GM12873 (cell line): ENCODE measurements at regions not wholly inside any gene's neighbourhood (a gene's known extent, or its start where the extent isn't known, plus 50 kb on each side); places are given as distances from the start of the nearest gene placed in this dataset.

Experiments
- TF ChIP-seq, protein P1 (sequence below): IDR thresholded peaks from 2 replicates; pipeline ENCODE4 v1.5.1; 2012; ENCODE audit warnings: low read depth, mild to moderate bottlenecking, moderate library complexity, low read length, control low read depth; ENCODE audit not compliant: insufficient read depth; ENCODE audit errors: missing control alignments

- TF ChIP-seq, protein P1, sequence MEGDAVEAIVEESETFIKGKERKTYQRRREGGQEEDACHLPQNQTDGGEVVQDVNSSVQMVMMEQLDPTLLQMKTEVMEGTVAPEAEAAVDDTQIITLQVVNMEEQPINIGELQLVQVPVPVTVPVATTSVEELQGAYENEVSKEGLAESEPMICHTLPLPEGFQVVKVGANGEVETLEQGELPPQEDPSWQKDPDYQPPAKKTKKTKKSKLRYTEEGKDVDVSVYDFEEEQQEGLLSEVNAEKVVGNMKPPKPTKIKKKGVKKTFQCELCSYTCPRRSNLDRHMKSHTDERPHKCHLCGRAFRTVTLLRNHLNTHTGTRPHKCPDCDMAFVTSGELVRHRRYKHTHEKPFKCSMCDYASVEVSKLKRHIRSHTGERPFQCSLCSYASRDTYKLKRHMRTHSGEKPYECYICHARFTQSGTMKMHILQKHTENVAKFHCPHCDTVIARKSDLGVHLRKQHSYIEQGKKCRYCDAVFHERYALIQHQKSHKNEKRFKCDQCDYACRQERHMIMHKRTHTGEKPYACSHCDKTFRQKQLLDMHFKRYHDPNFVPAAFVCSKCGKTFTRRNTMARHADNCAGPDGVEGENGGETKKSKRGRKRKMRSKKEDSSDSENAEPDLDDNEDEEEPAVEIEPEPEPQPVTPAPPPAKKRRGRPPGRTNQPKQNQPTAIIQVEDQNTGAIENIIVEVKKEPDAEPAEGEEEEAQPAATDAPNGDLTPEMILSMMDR = peak; percentile 40
Observed at GRCh38 chr6:112541847-112542246, 194.7 kb downstream of the RFPL4B start.

DNA sequence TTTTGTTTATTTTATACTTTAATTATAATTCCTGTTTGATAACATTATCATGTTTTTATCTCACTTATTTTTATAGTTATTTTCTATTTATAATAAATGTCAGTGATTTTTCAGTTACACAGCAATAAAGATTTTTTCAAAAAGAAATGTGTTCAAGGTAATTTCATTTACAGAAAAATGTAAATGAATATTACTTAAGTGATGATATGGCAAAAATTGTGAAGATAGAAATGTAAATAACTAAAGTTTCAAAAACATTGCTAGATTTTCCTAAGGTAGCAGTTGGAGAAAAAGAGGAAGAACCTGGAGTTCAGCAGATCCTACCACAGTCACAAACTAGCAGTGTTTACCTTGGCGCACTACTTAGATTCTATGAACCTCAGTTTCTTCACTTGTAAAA lies 202.6 kb downstream of the RFPL4B start:
- TF ChIP-seq, protein P1 = no peak

GRCh38 chr6:112557435-112557834 lies 210.3 kb downstream of the RFPL4B start:
- TF ChIP-seq, protein P1 = no peak

DNA sequence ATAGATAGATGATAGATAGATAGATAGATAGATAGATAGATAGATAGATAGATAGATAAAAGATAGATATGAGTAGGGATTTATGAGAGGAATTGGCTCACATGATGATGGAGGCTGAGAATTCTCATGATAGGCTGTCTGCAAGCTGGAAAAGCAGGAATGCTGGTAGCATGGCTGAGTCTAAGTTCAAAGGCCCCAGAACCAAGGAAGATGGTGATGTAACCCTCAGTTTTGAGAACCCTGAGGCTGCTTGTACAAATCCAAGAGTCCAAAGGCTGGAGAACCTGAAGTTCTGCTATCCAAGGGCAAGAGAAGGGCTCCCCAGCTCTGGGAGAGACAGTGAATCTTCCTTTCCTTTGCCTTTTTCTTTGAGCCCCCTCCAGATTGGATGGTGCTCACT lies 210.8 kb downstream of the RFPL4B start:
- TF ChIP-seq, protein P1 = no peak

- TF ChIP-seq, protein P1 = no peak
Observed at GRCh38 chr6:112560651-112561050, 213.5 kb downstream of the RFPL4B start.

DNA sequence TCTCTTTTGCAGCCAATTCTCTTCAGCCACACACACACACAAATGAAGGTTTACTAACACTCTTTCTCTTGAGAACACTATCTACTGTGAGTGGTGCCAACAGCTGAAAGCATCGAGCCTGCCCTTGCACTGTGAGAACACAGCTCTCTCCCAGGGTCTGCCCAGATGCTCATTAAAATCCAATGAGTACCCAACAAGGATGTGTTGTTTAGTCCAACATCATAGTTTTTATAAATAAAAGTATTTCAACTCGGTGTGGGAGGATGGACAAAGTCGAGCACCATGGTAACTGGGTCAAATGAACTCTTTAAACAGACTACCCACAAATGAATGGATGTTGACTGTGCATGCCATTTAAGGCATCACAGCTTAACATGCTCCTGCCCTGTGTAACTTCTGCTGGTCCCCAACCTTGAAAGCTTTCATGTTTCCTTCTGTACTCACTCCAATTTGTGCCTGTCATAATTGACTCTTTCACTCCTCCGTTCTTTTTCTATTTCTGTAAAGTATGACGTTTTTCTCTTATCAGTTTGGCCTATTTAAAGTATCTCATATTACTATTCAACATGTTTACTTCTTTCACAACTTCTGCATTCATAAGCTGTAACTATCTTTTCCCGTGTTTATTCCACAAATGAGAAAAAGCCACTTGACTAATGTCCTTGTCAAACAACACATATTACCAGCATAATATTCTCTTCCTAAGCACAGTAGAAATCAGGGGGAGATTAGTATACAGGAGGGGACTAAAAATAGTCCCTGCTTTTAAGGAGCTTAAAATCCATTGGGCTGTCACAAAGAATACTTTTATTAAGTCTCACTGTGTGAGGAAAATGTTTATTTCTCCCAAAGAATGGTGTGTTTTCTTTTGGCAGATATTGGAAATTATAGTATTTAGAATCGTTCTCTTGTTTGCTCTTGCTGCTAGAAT lies 215.4 kb downstream of the RFPL4B start:
- TF ChIP-seq, protein P1 = no peak

- TF ChIP-seq, protein P1 = no peak
Observed at GRCh38 chr6:112563368-112563767, 216.2 kb downstream of the RFPL4B start.
